Gastroesophageal sphincter (tissue), 3 donors: ENCODE measurements at regions not wholly inside any gene's neighbourhood (a gene's known extent, or its start where the extent isn't known, plus 50 kb on each side); places are given as distances from the start of the nearest gene placed in this dataset.

Experiments used
- EP300 ChIP-seq: sonication (generic); formaldehyde crosslinking; IDR thresholded peaks from one replicate; pipeline ENCODE4 v1.6.1; 2017; ENCODE audit warnings: antibody characterized with exemption, mild to moderate bottlenecking
- POLR2AphosphoS5 ChIP-seq: sonication (generic); formaldehyde crosslinking; IDR thresholded peaks from one replicate; pipeline ENCODE4 v1.6.1; 2017; ENCODE audit warnings: antibody characterized with exemption
- TF ChIP-seq, protein P1 (sequence below), 4 experiments: fragments of 200-600 bp in 2 of 4; fragments of 450-650 bp in 2 of 4; sonication (generic) in 1 of 4; IDR thresholded peaks; one replicate each; pipeline ENCODE4 v1.5.1; 2017 to 2019; ENCODE audit warnings: antibody characterized with exemption in 4 of 4, mild to moderate bottlenecking in 2 of 4, moderate library complexity in 2 of 4

DNA sequence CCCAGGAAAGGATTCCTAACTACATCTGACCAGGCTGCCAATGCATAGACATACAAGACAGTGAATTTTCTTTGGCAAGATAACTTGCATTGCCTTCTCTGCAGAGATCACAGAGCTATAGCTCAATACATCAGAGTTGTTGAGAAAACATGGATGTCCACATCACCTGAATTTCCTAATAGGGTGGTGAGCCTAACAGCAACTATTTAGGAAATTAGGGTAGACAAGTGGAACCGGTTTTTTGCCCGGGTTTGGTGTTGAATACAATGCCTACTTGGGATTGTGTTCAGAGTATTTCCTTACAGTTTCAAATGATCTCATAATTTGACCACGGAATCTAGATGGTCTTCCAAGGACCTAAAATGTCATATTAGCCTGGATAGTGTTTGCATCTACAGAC lies 262.7 kb downstream of the KIF4B start:
- TF ChIP-seq, protein P1, sequence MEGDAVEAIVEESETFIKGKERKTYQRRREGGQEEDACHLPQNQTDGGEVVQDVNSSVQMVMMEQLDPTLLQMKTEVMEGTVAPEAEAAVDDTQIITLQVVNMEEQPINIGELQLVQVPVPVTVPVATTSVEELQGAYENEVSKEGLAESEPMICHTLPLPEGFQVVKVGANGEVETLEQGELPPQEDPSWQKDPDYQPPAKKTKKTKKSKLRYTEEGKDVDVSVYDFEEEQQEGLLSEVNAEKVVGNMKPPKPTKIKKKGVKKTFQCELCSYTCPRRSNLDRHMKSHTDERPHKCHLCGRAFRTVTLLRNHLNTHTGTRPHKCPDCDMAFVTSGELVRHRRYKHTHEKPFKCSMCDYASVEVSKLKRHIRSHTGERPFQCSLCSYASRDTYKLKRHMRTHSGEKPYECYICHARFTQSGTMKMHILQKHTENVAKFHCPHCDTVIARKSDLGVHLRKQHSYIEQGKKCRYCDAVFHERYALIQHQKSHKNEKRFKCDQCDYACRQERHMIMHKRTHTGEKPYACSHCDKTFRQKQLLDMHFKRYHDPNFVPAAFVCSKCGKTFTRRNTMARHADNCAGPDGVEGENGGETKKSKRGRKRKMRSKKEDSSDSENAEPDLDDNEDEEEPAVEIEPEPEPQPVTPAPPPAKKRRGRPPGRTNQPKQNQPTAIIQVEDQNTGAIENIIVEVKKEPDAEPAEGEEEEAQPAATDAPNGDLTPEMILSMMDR (IDR thresholded peaks at IDR 0.05) = no peak
- TF ChIP-seq POLR2AphosphoS5 (no peak), EP300 (no peak)
